ENCODE measurements at regions not wholly inside any gene's neighbourhood (a gene's known extent, or its start where the extent isn't known, plus 50 kb on each side); places are given as distances from the start of the nearest gene placed in this dataset.

- no peak for DNase-seq (ENCODE audit: low spot score)
Measured at GRCh38 chr10:62550173-62550572, 176.0 kb downstream of the ZNF365 start.

GRCh38 chr10:62554632-62555199, 180.5 kb downstream of the ZNF365 start:
- peak; percentile 62 for DNase-seq (ENCODE audit: low spot score)

- peak; percentile 22 for DNase-seq (ENCODE audit: low spot score)
Measured at GRCh38 chr10:62559481-62560200, 185.5 kb downstream of the ZNF365 start.

DNA sequence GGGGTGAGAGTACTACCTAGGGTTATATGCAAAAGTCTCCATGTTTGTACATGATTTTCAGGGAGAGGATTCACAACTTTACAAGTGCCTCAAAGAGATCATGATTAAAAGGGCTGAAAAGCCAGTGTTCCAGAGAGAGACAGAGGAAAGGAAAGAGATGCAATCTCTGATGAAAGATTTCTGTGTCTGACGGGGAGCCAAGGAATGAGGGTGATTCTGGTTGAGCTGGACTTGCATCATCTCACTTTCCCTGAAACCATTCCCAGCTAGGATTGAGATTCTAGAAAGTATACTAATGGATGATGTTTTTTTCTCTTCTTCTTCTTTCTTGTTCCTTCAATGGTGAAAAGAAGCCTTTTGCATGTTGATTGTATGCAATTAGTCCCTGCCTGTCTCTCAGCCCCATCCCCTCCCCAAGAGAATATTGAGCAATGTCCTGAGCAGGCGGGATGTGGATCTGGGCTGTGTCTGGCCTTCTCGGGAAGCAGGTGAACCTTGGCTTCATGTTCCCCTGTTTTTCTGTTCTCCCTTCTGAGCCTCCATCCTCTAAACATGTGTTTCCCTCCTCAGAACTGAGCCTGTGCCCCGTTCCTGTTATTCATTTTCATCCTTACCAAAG, 186.1 kb downstream of the ZNF365 start:
- peak; percentile 78 for DNase-seq (ENCODE audit: low spot score)

GRCh38 chr10:62561151-62561550, 187.0 kb downstream of the ZNF365 start:
- no peak for DNase-seq (ENCODE audit: low spot score)

- no peak for DNase-seq (ENCODE audit: low spot score)
Measured at GRCh38 chr10:62562101-62562500, 187.9 kb downstream of the ZNF365 start.

GRCh38 chr10:62562795-62563194, 188.6 kb downstream of the ZNF365 start:
- DNase-seq (ENCODE audit: low spot score) = no peak

- DNase-seq (ENCODE audit: low spot score) = no peak
Measured at GRCh38 chr10:62573929-62574328, 199.8 kb downstream of the ZNF365 start.

DNA sequence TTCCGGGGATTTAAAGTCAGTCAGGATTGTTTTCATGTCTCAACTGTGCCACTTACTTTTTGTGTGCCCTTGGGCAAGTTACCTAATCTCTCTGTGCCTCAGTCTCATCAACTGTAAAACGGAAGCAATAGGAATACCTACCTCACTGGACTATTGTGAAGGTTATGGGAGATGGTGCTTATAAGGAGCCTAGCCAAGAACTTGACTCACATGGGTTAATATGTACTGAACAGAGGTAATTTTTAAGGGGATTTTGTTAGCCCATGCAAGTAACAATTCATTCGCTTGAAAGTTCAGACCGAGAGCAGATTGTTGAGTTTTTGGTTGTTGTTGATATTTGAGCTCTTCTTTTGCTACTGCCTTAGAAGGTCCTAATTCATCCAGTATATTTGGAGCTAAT, 202.9 kb downstream of the ZNF365 start:
- DNase-seq (ENCODE audit: low spot score) = no peak

DNA sequence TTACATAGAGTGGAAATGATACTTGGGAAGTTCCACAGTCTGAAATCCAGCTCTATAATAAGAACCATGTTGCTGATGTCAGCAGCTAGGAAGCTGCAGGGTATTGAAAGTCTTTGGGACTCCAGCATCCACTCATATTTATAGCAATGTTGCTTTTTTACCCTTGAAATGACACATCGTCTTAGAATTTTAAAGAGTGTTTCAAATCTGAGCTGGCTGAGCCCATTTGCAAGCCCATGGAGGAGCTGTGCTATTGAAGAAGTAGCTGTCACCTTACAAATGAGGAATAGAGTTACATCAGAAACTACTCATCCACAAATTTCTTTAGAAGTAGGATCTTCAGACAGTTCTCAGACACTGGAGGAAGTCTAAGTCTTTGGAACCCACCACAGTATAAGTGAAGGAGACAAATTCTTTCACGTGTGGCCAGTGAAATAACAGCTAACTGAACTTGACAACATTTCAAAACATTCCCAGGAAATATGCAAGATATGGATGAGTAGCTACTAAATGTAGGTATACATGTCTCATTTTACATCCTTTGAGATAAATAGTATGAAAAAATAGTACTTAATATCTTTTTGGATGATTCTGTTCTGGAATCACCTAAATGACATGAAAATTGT, 203.6 kb downstream of the ZNF365 start:
- peak; percentile 52 for DNase-seq (ENCODE audit: low spot score)

GRCh38 chr10:62578301-62578700, 204.1 kb downstream of the ZNF365 start:
- DNase-seq (ENCODE audit: low spot score) = no peak

DNA sequence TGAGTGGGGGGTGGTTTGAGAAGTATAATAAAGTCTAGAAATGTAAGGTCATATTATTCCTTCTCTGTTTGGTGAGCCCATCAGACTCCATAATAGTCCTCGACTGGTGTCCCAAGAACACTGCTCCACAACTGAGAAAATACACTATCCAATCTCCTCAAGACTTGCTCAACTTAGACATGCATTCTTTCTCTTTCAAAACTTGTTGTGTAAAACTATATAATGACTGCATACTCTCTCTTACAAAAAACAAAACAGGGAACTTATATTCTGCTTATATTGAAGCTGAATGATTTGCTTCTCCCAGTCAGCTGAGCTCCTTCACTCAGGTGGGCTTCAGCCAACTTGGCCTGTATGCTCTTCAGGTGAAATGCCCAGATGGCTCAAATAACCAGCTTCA, 204.7 kb downstream of the ZNF365 start:
- DNase-seq (ENCODE audit: low spot score) = no peak

DNA sequence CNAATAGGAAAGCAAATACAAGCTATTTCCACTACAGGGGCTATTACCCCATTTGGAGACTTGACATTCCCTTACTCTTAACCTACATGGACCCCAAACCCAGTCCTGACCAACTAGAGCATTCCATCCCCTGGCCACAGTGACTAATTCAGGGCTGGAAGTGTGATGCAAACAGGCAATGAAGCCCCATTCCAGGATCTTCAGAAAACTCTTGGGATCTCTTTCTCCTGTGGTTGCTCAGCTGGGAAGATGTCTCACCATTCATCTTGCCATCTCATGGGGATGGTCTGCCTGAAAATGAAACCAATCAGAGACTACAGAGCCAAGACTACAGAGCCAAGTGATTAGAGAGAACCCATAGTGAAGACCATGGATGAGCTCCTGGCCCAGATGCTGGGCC, 206.2 kb downstream of the ZNF365 start:
- DNase-seq (ENCODE audit: low spot score) = peak; percentile 27

DNA sequence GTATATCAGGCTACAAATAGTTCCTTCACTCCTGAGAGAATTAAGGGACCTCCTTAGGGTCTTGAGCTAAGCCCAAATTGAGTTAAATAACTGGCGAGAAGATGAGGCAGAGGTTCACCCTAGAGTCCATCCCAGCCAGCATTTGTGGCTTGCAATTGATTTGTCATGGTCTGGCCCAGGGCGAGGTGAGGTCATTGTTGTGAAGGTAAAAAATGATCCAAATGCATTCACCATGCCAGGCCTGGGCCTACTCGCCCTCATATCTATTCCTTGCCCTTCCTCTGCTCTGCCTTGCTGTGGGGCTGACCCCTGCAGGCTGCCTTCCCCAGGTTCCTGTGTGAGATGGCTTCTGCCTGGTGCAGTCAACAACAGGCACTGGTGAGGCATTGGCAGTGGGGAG, 207.2 kb downstream of the ZNF365 start:
- DNase-seq (ENCODE audit: low spot score) = no peak

- DNase-seq (ENCODE audit: low spot score) = peak; percentile 22
Measured at GRCh38 chr10:62582101-62582705, 208.0 kb downstream of the ZNF365 start.

- DNase-seq (ENCODE audit: low spot score) = peak; percentile 87
Measured at GRCh38 chr10:62582804-62583208, 208.6 kb downstream of the ZNF365 start.

- peak; percentile 79 for DNase-seq (ENCODE audit: low spot score)
Measured at GRCh38 chr10:62583876-62584615, 209.9 kb downstream of the ZNF365 start.

DNA sequence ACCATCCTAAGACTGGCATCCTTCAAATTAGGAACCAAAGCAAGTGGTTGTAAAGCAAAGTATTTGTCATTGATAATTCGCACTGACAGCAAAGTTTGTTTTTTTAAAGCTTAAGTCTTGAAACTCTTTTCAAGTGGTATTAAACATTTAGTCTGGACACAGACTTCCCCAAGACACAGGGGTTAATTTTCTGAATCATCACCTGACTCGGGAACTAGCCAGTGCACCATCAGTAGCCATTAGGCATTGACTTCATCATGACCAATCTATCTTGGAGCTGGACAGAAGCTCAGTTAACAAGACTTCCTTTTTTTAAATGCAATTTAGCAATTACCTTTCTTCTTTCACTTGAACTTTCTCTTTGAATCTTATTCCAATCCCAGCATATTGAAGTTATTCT, 210.6 kb downstream of the ZNF365 start:
- no peak for DNase-seq (ENCODE audit: low spot score)

DNA sequence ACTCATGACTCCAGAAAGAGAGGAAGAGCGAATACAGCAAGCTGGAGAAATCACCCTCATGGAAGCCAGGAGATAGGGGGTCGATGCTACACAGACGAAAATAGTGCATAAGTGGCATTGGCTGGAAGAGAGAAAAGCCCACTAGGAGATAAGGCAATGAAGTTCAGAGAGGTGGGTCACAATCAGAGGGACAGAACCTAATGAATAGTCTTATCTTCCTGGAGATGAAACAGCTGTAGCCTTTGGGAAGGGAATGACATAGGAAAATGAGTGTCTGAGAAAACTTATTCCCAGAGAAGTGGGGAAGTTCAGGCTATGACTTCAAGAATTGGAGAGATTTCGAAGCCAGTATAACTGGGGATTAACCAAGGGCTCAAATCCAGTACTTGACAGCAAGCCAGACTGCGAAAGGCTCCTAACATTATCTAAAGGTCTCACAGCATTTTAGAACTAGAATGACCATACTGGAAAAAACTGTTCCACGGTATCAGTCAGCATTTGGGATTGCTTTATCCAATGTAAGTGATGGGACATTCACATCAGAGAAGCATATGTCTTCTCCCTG, 211.1 kb downstream of the ZNF365 start:
- DNase-seq (ENCODE audit: low spot score) = no peak

DNA sequence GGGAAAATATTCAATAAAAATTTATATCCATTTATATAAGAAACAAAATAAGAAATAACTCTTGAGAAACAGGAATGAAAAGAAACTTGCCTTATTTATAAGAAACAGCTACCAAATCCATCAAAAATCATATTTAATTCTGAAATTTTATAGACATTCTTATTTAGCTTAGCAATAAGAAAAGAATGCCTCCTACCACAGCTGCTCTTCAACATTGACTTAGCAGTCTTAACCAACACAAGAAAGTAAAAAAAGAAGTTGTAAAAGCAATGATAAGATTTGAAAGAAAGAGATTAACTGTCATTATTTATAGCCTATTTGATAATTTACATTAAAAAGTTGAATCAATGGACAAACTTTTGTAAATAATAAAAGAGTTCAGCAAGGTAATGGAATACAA, 212.8 kb downstream of the ZNF365 start:
- DNase-seq (ENCODE audit: low spot score) = no peak

DNA sequence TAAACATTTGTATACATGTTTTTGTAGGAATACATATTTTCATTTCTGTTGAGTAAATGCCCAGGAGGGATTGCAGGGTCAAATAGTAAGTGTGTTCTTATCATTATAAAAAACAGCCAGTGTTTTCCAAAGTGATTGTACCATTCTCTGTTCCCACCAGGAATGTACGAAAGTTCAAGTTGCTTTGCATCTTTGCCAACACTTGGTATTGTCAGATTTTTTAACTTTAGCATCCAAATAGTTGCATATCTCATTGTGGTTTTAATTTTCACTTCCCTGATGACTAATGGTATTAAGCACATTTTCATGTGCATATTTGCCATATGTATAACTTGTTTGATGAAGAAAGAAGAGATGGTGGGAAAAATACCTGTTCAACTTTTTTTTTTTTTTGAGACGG, 213.9 kb downstream of the ZNF365 start:
- DNase-seq (ENCODE audit: low spot score) = no peak

GRCh38 chr10:62589689-62590088, 214.8 kb upstream of the ADO start:
- no peak for DNase-seq (ENCODE audit: low spot score)
